ENCODE measurements at regions not wholly inside any gene's neighbourhood (a gene's known extent, or its start where the extent isn't known, plus 50 kb on each side); places are given as distances from the start of the nearest gene placed in this dataset.

DNA sequence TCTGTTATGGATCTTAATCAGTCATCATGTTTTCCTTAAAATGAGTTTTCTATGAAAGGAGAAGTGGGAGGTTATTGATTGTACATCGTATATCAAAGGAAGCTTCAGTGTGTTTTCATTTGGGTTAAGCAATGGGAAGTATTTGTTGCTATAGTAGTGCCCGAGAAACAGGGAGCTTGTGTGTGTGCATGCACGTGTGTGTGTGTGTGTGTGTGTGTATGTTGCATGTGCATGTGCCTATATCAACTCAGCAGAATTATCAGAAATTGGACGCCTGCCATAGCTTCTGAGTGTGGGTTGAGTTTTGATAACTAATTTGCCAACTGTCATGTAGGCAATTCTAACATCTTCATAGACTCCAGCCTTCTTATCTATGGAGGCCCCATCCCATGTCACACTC is 246.1 kb upstream of the CRY1 start:
- no peak overlapping the region for H3K9ac ChIP-seq (ENCODE audit: low read depth in 2 of 2, low read length in 2 of 2)
- no peak overlapping the region for H3K27ac ChIP-seq
- no peaks in the 10 kb centered on the region for H3K9me3 ChIP-seq
- no peaks in the 10 kb centered on the region for H3K4me1 ChIP-seq
- no peaks in the 10 kb centered on the region for H3K36me3 ChIP-seq
- TF ChIP-seq, protein P1, sequence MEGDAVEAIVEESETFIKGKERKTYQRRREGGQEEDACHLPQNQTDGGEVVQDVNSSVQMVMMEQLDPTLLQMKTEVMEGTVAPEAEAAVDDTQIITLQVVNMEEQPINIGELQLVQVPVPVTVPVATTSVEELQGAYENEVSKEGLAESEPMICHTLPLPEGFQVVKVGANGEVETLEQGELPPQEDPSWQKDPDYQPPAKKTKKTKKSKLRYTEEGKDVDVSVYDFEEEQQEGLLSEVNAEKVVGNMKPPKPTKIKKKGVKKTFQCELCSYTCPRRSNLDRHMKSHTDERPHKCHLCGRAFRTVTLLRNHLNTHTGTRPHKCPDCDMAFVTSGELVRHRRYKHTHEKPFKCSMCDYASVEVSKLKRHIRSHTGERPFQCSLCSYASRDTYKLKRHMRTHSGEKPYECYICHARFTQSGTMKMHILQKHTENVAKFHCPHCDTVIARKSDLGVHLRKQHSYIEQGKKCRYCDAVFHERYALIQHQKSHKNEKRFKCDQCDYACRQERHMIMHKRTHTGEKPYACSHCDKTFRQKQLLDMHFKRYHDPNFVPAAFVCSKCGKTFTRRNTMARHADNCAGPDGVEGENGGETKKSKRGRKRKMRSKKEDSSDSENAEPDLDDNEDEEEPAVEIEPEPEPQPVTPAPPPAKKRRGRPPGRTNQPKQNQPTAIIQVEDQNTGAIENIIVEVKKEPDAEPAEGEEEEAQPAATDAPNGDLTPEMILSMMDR (IDR thresholded peaks at IDR 0.05), result no peak
- no peak overlapping the region for H3K4me3 ChIP-seq
- intact Hi-C loops (cut with DNase I), result no loop called here
- no peak for DNase-seq
- no peaks in the 10 kb centered on the region for H3K27me3 ChIP-seq

DNA sequence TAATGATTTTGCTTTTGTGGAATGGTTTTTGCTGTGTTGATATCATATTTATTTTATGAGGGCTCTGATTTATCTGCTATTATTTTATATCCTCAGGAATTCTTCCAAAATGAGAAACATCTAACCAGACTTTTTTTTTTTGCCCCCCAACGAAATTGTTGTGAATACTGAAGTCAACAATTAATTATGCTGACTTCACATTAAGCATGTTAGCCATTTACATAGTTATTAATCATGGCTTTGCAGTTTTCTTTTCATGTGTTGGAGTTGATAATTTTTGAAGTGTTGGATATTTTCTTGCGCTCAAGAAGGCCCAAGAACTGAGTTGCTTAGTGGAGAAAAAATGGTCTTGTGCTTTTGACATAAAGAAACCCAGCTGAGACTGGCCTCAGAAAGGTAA is 246.6 kb upstream of the CRY1 start:
- no peaks in the 10 kb centered on the region for H3K36me3 ChIP-seq
- TF ChIP-seq, protein P1 (IDR thresholded peaks at IDR 0.05), result no peak
- no peaks in the 10 kb centered on the region for H3K27me3 ChIP-seq
- H3K9me3 ChIP-seq, result no peaks in the 10 kb centered on the region
- intact Hi-C loops (cut with DNase I), result no loop called here
- no peak overlapping the region for H3K4me3 ChIP-seq
- H3K4me1 ChIP-seq, result no peaks in the 10 kb centered on the region
- DNase-seq, result no peak
- no peak overlapping the region for H3K27ac ChIP-seq
- H3K9ac ChIP-seq (ENCODE audit: low read depth in 2 of 2, low read length in 2 of 2), result no peak overlapping the region

DNA sequence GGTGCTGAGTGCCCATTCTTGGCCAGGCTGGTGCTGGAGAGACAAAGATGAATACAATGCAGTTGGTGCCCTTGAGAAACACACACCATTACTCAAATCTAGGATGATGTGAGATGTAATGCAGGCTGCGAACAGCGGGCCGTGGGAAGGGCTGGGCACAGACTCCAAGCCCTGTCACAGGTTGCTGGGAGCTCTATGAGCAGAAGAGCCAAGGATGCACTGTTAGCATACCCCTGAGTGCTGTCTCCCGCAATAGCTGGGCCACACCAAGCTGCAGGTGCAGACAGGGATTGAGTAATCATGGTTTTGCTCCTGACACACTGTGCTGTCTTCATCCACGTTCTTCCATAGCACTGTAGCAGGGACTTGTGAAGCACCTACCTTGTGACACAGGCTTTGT is 247.5 kb upstream of the CRY1 start:
- no peak overlapping the region for H3K9ac ChIP-seq (ENCODE audit: low read depth in 2 of 2, low read length in 2 of 2)
- H3K9me3 ChIP-seq, result no peaks in the 10 kb centered on the region
- intact Hi-C loops (cut with DNase I), result no loop called here
- no peaks in the 10 kb centered on the region for H3K36me3 ChIP-seq
- no peaks in the 10 kb centered on the region for H3K4me1 ChIP-seq
- no peak for DNase-seq
- TF ChIP-seq, protein P1 (IDR thresholded peaks at IDR 0.05), result no peak
- no peaks in the 10 kb centered on the region for H3K27me3 ChIP-seq
- H3K27ac ChIP-seq, result no peak overlapping the region
- no peak overlapping the region for H3K4me3 ChIP-seq

DNA sequence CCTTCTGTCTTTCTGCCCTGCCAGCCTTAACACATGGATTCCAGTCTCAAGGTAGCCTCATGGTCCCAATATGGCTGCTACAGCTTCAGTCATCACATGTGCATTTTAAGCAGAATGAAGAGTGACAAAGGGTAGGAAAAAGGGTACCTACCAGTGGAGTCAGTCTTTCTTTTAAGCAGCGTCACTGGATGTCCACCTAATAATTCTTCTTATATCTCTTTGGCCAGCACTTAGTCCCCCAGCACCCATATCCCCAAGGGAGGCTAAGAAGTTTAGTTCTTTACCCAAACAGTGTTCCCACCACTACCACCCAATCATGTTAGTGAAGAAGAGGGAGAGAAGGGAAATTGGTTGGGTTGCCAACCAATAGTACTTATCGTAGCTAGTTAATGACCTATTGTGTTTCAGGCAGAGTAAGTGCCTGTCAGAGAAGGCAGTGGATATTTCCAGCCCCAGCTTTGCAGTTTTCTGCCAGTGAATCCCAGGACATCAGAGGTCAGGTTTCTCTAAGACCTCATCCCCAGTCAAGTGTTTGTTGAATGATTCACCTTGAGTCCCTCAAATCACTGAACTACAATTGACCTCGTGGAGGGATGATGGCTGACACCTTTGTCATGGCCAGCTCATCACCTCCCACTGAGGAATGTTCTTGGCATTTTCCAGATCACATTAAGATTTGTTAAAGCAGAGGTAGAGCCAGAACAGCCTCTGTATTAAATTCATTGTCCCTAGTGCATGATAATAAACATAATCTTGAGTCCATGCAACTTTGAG is 250.9 kb upstream of the CRY1 start:
- DNase-seq, result no peak
- no peaks in the 10 kb centered on the region for H3K36me3 ChIP-seq
- intact Hi-C loops (cut with DNase I), result no loop called here
- TF ChIP-seq, protein P1 (IDR thresholded peaks at IDR 0.05), result no peak
- H3K27me3 ChIP-seq, result no peaks in the 10 kb centered on the region
- H3K27ac ChIP-seq, result no peak overlapping the region
- H3K9ac ChIP-seq (ENCODE audit: low read depth in 2 of 2, low read length in 2 of 2), result no peak overlapping the region
- no peak overlapping the region for H3K4me3 ChIP-seq
- H3K9me3 ChIP-seq, result no peaks in the 10 kb centered on the region
- no peaks in the 10 kb centered on the region for H3K4me1 ChIP-seq

DNA sequence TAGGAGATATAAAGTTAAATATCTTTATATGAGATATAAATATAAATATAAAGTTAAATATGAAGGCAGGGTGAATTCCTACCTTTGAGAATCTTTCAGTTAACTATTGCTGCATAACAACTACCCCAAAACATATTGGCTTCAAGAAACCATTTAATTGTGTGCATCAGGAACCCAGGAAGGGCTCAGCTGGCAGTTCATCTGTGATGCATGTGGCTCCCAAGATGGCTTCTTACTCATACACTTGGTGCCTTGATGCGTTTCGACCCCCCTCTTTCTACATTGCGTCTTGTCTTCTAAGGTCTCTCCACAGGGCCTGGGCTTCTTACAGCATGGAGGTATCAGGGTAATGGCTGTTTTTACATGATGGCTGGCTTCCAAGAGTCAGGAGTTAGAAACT is 253.9 kb upstream of the CRY1 start:
- no peaks in the 10 kb centered on the region for H3K27me3 ChIP-seq
- H3K36me3 ChIP-seq, result no peaks in the 10 kb centered on the region
- H3K9me3 ChIP-seq, result no peaks in the 10 kb centered on the region
- intact Hi-C loops (cut with DNase I), result no loop called here
- no peak overlapping the region for H3K27ac ChIP-seq
- no peak for DNase-seq
- H3K9ac ChIP-seq (ENCODE audit: low read depth in 2 of 2, low read length in 2 of 2), result no peak overlapping the region
- TF ChIP-seq, protein P1 (IDR thresholded peaks at IDR 0.05), result no peak
- no peak overlapping the region for H3K4me3 ChIP-seq
- H3K4me1 ChIP-seq, result no peaks in the 10 kb centered on the region
